ENCODE measurements at regions not wholly inside any gene's neighbourhood (a gene's known extent, or its start where the extent isn't known, plus 50 kb on each side); places are given as distances from the start of the nearest gene placed in this dataset.

- H3K9me3 Mint-ChIP-seq = no peaks in the 10 kb centered on the region
- H3K79me2 ChIP-seq (replicated peaks; ENCODE audit: insufficient read depth) = no peaks in the 10 kb centered on the region
- no peak overlapping the region for H3K4me3 Mint-ChIP-seq
- no peaks in the 10 kb centered on the region for H3K36me3 ChIP-seq (ENCODE audit: insufficient read depth)
- peaks cover 4% of the 10 kb centered on the region for H3K27me3 Mint-ChIP-seq (ENCODE audit: insufficient read depth, low read depth, poor library complexity)
- no peaks in the 10 kb centered on the region for H3K36me3 Mint-ChIP-seq (ENCODE audit: low read depth)
- H3K4me2 ChIP-seq = no peak overlapping the region
- no peak overlapping the region for H3K4me3 ChIP-seq
- TF ChIP-seq STAT1 (IDR thresholded peaks at IDR 0.05; ENCODE audit: unreplicated experiment) (no peak), ZNF114 (CRISPR knock-in tag; IDR thresholded peaks at IDR 0.05) (no peak), ETS1 (IDR thresholded peaks at IDR 0.05) (no peak), ZNF462 (CRISPR knock-in tag; IDR thresholded peaks at IDR 0.05) (no peak), JUNB (IDR thresholded peaks at IDR 0.05; ENCODE audit: unreplicated experiment) (no peak), NANOG (IDR thresholded peaks at IDR 0.05; ENCODE audit: borderline replicate concordance) (no peak), EZH2 (IDR thresholded peaks at IDR 0.05; ENCODE audit: low read depth, unreplicated experiment) (no peak), ZNF331 (CRISPR knock-in tag; IDR thresholded peaks at IDR 0.05; ENCODE audit: low read depth) (no peak), EZH2phosphoT487 (IDR thresholded peaks at IDR 0.05; ENCODE audit: unreplicated experiment) (no peak), POLR2AphosphoS5 (IDR thresholded peaks at IDR 0.05; ENCODE audit: low read depth) (no peak), CREB1 (CRISPR knock-in tag; IDR thresholded peaks at IDR 0.05; ENCODE audit: low read depth) (no peak)
- TF ChIP-seq, protein P1, sequence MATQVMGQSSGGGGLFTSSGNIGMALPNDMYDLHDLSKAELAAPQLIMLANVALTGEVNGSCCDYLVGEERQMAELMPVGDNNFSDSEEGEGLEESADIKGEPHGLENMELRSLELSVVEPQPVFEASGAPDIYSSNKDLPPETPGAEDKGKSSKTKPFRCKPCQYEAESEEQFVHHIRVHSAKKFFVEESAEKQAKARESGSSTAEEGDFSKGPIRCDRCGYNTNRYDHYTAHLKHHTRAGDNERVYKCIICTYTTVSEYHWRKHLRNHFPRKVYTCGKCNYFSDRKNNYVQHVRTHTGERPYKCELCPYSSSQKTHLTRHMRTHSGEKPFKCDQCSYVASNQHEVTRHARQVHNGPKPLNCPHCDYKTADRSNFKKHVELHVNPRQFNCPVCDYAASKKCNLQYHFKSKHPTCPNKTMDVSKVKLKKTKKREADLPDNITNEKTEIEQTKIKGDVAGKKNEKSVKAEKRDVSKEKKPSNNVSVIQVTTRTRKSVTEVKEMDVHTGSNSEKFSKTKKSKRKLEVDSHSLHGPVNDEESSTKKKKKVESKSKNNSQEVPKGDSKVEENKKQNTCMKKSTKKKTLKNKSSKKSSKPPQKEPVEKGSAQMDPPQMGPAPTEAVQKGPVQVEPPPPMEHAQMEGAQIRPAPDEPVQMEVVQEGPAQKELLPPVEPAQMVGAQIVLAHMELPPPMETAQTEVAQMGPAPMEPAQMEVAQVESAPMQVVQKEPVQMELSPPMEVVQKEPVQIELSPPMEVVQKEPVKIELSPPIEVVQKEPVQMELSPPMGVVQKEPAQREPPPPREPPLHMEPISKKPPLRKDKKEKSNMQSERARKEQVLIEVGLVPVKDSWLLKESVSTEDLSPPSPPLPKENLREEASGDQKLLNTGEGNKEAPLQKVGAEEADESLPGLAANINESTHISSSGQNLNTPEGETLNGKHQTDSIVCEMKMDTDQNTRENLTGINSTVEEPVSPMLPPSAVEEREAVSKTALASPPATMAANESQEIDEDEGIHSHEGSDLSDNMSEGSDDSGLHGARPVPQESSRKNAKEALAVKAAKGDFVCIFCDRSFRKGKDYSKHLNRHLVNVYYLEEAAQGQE (IDR thresholded peaks at IDR 0.05; ENCODE audit: unreplicated experiment) = no peak
- TF ChIP-seq, protein P2, sequence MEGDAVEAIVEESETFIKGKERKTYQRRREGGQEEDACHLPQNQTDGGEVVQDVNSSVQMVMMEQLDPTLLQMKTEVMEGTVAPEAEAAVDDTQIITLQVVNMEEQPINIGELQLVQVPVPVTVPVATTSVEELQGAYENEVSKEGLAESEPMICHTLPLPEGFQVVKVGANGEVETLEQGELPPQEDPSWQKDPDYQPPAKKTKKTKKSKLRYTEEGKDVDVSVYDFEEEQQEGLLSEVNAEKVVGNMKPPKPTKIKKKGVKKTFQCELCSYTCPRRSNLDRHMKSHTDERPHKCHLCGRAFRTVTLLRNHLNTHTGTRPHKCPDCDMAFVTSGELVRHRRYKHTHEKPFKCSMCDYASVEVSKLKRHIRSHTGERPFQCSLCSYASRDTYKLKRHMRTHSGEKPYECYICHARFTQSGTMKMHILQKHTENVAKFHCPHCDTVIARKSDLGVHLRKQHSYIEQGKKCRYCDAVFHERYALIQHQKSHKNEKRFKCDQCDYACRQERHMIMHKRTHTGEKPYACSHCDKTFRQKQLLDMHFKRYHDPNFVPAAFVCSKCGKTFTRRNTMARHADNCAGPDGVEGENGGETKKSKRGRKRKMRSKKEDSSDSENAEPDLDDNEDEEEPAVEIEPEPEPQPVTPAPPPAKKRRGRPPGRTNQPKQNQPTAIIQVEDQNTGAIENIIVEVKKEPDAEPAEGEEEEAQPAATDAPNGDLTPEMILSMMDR (conservative IDR thresholded peaks at IDR 0.05; ENCODE audit: low read depth in 2 of 2) = no peak
- no peaks in the 10 kb centered on the region for H4K20me1 ChIP-seq (replicated peaks; ENCODE audit: insufficient read depth)
- ATAC-seq = no peak
- H3K4me1 ChIP-seq (ENCODE audit: insufficient read depth) = peaks cover 10% of the 10 kb centered on the region
- H3K4me1 Mint-ChIP-seq = peaks cover 19% of the 10 kb centered on the region
- H3F3A ChIP-seq (replicated peaks; ENCODE audit: low read depth) = 0 out of 2 replicates have a peak, but pooled peaks cover 2% of the 10 kb centered on the region
- peaks cover 5% of the 10 kb centered on the region; the same call in 1 of the 2 replicates for H3K9me2 ChIP-seq (ENCODE audit: insufficient read depth)
- no peak overlapping the region for H3K27ac Mint-ChIP-seq
- DNase-seq (ENCODE audit: low spot score) = no peak
- no peaks in the 10 kb centered on the region for H3K27me3 ChIP-seq (ENCODE audit: insufficient read depth)
- H3K27ac ChIP-seq (ENCODE audit: low read depth) = no peak overlapping the region
- peak overlapping the region; percentile 78; the same call in 1 of the 2 replicates for H2AFZ ChIP-seq
These were observed 60.6 kb upstream of the PARP11 start for GRCh38 chr12:3933819-3934192.

Data from GM23338 (cell line).